GM18507 (cell line): ENCODE measurements at regions not wholly inside any gene's neighbourhood (a gene's known extent, or its start where the extent isn't known, plus 50 kb on each side); places are given as distances from the start of the nearest gene placed in this dataset.

Experiments used
- DNase-seq: peaks from one replicate; pipeline ENCODE4 v3.0.0; 2011; ENCODE audit warnings: low read depth; ENCODE audit not compliant: insufficient read length; ENCODE audit errors: extremely low spot score
- FAIRE-seq: peaks from 2 replicates; lab custom pipeline; 2011; peaks lifted over from hg19 to GRCh38; lab: Jason Lieb, UNC

- DNase-seq (no peak), FAIRE-seq (no peak)
Observed at GRCh38 chr18:78771496-78772359, 207.9 kb upstream of the SALL3 start.

- no peak for DNase-seq
- no peak for FAIRE-seq
Observed at GRCh38 chr18:78772360-78773302, 207.0 kb upstream of the SALL3 start.

- FAIRE-seq (no peak), DNase-seq (no peak)
Observed at GRCh38 chr18:78773303-78773755, 206.3 kb upstream of the SALL3 start.

- no peak for DNase-seq
- FAIRE-seq, result no peak
Observed at GRCh38 chr18:78773819-78774218, 205.8 kb upstream of the SALL3 start.

GRCh38 chr18:78774741-78775141, 204.9 kb upstream of the SALL3 start:
- no peak for DNase-seq
- FAIRE-seq, result no peak

- DNase-seq (no peak), FAIRE-seq (no peak)
Observed at GRCh38 chr18:78776151-78776550, 203.5 kb upstream of the SALL3 start.

- FAIRE-seq, result no peak
- no peak for DNase-seq
Observed at GRCh38 chr18:78776706-78777285, 202.8 kb upstream of the SALL3 start.

GRCh38 chr18:78777992-78778391, 201.6 kb upstream of the SALL3 start:
- FAIRE-seq, result no peak

GRCh38 chr18:78778651-78779050, 201.0 kb upstream of the SALL3 start:
- DNase-seq, result no peak
- no peak for FAIRE-seq

More at GRCh38 chr18:78777992-78778391, 201.6 kb upstream of the SALL3 start:
- no peak for DNase-seq

GRCh38 chr18:78779996-78780718, 199.5 kb upstream of the SALL3 start:
- DNase-seq (no peak), FAIRE-seq (no peak)

- DNase-seq (no peak), FAIRE-seq (no peak)
Observed at GRCh38 chr18:78780719-78781600, 198.7 kb upstream of the SALL3 start.

GRCh38 chr18:78781601-78781960, 198.0 kb upstream of the SALL3 start:
- no peak for DNase-seq
- no peak for FAIRE-seq

GRCh38 chr18:78782951-78783563, 196.6 kb upstream of the SALL3 start:
- DNase-seq, result no peak
- FAIRE-seq, result no peak

- FAIRE-seq (no peak), DNase-seq (no peak)
Observed at GRCh38 chr18:78783564-78783960, 196.1 kb upstream of the SALL3 start.

- FAIRE-seq, result no peak
- DNase-seq, result no peak
Observed at GRCh38 chr18:78784861-78785260, 194.8 kb upstream of the SALL3 start.

GRCh38 chr18:78785706-78786105, 193.9 kb upstream of the SALL3 start:
- DNase-seq (no peak), FAIRE-seq (no peak)

- no peak for FAIRE-seq
- DNase-seq, result no peak
Observed at GRCh38 chr18:78786776-78787175, 192.8 kb upstream of the SALL3 start.

GRCh38 chr18:78787751-78788150, 191.9 kb upstream of the SALL3 start:
- DNase-seq (no peak), FAIRE-seq (no peak)
